Left kidney (tissue), 1 donor: ENCODE measurements at regions not wholly inside any gene's neighbourhood (a gene's known extent, or its start where the extent isn't known, plus 50 kb on each side); places are given as distances from the start of the nearest gene placed in this dataset.
"Not testable (repeated sequence)": the region's sequence is repeated elsewhere in the genome, so short reads cannot be mapped to it uniquely, and the experiment has no call there.

Experiments used
- DNase-seq: peaks from one replicate; pipeline ENCODE4 v3.0.0-alpha.2; 2013

DNA sequence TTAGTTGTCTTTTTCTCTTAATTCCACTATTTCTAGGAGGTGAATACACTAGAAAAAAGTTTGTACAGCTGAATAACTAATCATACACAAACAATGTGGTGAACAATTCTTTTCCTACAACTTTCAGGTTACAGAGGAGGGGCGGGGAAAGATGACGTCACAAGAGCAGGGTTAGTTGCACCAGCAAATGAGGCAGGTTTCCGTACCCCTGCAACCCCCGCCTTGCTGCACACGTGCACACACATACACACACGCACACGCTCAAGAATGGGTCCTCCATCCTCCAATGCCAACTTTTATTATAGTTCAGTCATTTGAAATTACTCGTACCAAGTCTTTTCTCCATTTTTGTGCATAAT is 122.8 kb downstream of the ARL4C start:
- no peak for DNase-seq

- DNase-seq: no peak
Measured at GRCh38 chr2:234373481-234374149, 123.3 kb downstream of the ARL4C start.

- DNase-seq: no peak
Measured at GRCh38 chr2:234373060-234373459, 123.8 kb downstream of the ARL4C start.

DNA sequence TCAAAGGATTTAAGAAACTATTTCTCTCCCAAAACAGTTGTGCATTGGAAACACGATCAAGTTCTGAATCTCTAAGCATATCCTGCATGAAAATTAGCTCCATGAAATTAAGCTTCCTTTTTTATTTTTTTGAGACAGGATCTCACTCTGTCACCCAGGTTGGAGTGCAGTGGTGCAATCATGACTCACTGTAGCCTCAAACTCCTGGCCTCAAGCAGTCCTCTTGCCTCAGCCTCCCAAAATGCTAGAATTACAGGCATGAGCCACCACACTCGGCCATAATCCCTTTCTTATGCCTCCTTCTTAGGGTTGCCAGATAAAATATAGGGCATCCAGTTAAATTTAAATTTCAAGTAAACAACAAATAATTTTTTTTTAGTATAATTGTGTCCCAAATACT is 124.4 kb downstream of the ARL4C start:
- no peak for DNase-seq

- DNase-seq: no peak
Measured at GRCh38 chr2:234368861-234369261, 128.0 kb downstream of the ARL4C start.

DNA sequence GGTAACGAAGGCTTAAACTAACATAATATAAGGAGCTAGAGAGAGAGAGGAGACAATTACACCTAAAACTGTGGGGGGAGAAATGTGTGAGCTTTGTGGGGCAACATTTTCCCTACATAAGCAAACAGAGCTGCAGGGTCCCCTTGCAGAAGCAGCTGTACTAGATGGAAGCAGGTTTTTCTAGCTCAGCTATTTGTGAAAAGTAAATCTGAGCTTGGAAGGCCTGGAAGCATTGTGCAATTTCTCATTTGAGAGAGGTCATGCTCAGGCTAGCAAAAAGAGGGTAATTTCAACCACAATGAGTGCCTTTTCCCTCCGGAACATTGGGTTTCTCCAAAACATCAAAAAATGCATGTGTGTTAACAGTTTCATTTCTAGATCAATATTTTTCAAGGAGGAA is 130.0 kb downstream of the ARL4C start:
- DNase-seq: no peak

- no peak for DNase-seq
Measured at GRCh38 chr2:234364661-234365060, 132.2 kb downstream of the ARL4C start.

GRCh38 chr2:234363647-234364294 is 133.1 kb downstream of the ARL4C start:
- DNase-seq: no peak

GRCh38 chr2:234363011-234363487 is 133.8 kb downstream of the ARL4C start:
- DNase-seq: peak; percentile 60

DNA sequence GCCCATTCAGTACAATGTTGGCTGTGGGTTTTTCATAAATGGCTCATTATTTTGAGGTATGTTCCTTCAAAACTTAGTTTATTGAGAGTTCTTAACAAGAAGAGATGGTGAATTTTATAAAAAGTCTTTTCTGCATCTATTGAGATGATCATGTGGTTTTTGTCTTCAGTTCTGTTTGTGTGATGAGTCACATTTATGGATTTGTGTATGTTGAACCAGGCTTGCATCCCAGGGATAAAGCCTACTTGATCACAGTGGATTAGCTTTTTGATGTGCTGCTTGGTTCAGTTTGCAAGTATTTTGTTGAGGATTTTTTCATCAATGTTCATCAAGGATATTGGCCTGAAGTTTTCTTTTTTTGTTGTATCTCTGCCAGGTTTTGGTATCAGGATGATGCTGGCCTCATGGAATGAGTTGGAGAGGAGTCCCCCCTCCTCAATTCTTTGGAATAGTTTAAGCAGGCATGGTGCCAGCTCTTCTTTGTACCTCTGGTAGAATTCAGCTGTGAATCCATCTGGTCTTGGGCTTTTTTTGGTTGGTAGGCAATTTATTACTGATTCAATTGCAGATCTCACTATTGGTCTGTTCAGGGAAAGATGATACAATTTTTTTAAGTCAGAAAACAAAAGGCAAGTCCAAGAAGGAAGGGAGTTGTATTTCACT is 136.4 kb downstream of the ARL4C start:
- DNase-seq: not testable (repeated sequence)

- no peak for DNase-seq
Measured at GRCh38 chr2:234357666-234358065, 139.2 kb downstream of the ARL4C start.

- peak; percentile 40 for DNase-seq
Measured at GRCh38 chr2:234355808-234356365, 141.0 kb downstream of the ARL4C start.

DNA sequence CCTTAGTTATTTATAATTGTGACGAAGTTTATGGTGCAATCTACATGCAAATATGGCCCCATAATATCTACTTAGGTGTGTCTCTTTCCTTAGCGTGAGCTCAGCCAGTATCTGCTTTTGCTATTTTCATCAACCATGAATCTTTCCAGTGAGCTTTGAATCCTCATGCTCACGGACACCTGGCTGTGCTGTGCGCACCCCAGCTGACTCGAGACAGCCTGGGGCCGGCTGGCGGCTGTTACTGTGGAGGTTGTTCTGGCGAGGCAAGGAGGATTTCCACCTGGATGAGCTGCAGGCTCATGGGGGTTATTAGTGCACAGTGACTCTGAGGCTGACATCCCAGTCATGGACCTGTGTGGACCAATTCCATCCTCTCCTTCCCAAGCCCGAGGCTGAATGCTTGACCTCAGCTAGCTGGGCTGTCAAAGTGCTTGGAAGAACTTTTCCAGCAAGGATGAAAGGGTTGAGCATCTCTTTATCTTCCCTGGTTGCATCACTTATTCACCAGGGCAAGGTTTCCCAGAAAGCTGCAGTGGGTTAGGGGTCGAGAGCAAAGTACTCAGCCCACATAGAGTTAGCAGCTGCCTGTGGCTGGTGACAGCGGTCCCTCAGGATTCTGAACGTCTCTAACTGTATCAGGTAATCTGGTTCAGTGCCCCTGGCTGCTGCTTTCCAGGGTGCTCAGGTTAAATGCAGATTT is 141.7 kb downstream of the ARL4C start:
- DNase-seq: peak; percentile 24

- no peak for DNase-seq
Measured at GRCh38 chr2:234352270-234352669, 144.6 kb downstream of the ARL4C start.

- not testable (repeated sequence) for DNase-seq
Measured at GRCh38 chr2:234351866-234352265, 145.0 kb downstream of the ARL4C start.

GRCh38 chr2:234348081-234348480 is 148.8 kb downstream of the ARL4C start:
- DNase-seq: no peak

DNA sequence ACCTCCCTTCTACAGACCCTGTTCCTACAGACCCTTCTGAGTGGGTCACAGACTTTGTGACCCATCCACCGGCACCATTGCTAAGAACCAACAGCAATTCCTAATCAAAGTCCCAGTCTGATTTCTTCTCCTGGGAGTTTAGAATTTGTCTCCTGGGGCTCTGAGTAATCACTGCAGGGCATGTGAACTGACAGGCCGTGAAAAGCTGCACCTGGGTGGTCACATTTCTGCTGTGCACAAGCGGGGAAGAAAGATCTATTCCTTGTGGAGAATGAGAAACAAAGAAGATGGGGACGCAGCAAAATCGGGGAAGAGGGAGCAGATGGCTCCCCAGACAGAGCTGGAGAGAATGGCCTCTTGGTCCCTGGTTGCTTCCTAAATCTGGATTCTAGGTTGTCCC is 151.0 kb downstream of the ARL4C start:
- DNase-seq: no peak

- DNase-seq: no peak
Measured at GRCh38 chr2:234344012-234344411, 152.9 kb downstream of the ARL4C start.

DNA sequence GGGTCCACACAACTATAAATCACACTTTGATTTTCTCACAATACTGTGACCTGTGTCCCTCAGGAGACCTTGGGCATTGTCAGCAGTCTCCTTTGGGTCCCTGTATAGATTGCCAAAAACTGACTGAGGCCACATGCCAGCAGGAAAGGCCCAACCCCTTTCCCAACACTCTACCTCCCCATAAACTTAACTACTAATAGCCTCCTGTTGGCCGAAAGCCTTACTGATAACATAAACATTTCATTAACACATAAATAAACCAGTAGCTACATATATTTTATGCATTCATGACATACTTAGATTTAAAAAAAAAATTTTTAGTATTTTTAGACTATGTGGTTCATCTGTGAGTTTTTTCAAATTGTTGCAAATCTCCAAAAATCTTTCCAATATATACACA is 153.5 kb downstream of the ARL4C start:
- DNase-seq: no peak

DNA sequence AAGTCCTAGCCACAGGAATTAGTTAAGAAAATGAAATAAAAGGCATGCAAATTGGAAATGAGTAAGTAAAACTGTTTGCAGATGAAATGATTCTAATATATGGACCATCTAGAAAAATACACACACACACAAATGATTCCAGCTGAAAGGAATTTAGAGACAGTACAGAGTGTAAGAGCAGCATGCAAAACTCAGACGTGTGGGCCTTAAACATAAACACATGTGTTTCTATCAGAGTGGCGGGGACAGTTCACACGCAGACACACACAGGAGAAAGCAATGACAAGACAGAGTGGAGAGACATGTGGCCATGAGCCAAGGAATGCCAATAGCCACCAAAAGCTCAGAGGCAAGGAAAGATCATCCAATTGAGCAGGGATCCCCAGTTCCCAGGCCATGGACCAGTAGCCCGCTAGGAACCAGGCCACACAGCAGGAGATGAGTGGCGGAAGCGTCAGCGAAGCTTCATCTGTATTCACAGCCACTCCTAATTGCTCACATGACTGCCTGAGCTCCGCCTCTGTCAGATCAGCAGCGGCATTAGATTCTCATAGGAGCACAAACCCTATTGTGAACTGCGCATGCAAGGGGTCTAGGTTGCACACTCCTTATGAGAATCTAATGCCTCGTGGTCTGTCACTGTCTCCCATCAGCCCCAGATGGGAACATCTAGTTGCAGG is 155.4 kb downstream of the ARL4C start:
- DNase-seq: no peak

DNA sequence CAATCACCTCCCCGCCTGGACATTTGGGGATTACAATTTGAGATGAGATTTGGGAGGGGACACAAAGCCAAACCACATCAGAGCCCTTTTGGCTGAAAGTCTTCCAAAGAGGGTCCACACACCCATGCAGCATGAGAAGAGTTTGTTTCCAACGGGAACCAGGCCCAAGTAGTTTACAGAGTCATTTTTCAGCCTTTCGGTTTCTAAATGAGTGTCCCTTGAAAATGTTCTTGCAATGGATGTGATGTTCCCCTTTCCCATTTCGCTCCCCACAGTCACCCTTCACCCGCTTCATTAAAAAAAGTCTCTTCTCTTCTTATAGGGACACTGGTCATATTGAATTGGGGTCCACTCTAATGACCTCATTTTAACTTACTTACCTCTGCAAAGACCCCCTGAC is 157.4 kb downstream of the ARL4C start:
- no peak for DNase-seq

DNA sequence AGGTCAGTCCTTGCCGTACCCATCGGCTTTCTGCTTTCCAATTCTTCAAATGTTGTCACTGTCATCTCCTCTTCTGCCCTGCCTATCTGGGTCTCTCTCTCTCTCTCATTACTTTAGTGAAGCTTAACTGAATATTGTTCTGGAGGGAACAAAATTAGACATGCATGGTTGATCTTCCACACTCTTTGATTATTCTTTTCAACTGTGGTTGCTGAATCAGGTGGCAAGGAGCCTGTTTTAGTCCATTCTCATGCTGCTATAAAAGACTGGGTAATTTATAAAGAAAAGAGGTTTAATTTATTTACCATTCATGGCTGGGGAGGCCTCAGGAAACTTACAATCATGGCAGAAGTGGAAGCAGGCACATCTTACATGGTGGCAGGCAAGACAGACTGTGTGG is 157.9 kb downstream of the ARL4C start:
- no peak for DNase-seq
